T-cell (primary cell): ENCODE measurements at regions not wholly inside any gene's neighbourhood (a gene's known extent, or its start where the extent isn't known, plus 50 kb on each side); places are given as distances from the start of the nearest gene placed in this dataset.

Source experiments
- ATAC-seq, 4 experiments: fragments of 200-7000 bp in 3 of 4; fragments of 150-1000 bp in 1 of 4; cut with Tn5 transposase; replicated peaks in 1 of 4; 1 replicate in 3 of 4; 2 replicates in 1 of 4; pipeline ENCODE4 v1.10.0; 2021; ENCODE audit warnings: moderate library complexity in 3 of 4, mild to moderate bottlenecking in 2 of 4, moderate number of reproducible peaks in 1 of 4
- CTCF ChIA-PET, 2 donors: fragments of 300-600 bp; sonication (Branson Sonifier 250); formaldehyde crosslinking; loops; one replicate each; lab custom pipeline; 2022; ENCODE audit warnings: antibody characterized with exemption in 2 of 2; lab: Charles Lee
- POLR2A ChIA-PET, 2 donors: fragments of 300-600 bp; sonication (Branson Sonifier 250); formaldehyde crosslinking; loops; one replicate each; lab custom pipeline; 2022; ENCODE audit warnings: antibody characterized with exemption in 2 of 2; lab: Charles Lee
- DNase-seq, 35 experiments: peaks; one replicate each; pipeline versions ENCODE4 v3.0.0 to v3.0.0-alpha.2; 2013 to 2023
- H3K27ac ChIP-seq: one replicate; pipeline ENCODE4 v1.5.1; 2013; ENCODE audit warnings: low read length
- H3K27me3 ChIP-seq, 2 experiments: replicated peaks in 1 of 2; 1 replicate in 1 of 2; 2 replicates in 1 of 2; pipeline versions ENCODE4 v1.6.1 to v1.7.0; 2013; ENCODE audit warnings: low read length in 1 of 2, mixed read lengths in 1 of 2; ENCODE audit not compliant: control insufficient read depth in 2 of 2, insufficient read depth in 2 of 2; ENCODE audit errors: extremely low read depth in 1 of 2
- H3K36me3 ChIP-seq, 2 donors: 1 replicate in 1 of 2; 2 replicates in 1 of 2; pipeline versions ENCODE4 v1.6.1 to v1.7.0; 2013; ENCODE audit warnings: low read length in 1 of 2; ENCODE audit not compliant: control insufficient read depth in 2 of 2, insufficient read depth in 1 of 2; ENCODE audit errors: extremely low read depth in 1 of 2
- H3K4me1 ChIP-seq, 2 experiments: 1 replicate in 1 of 2; 2 replicates in 1 of 2; pipeline versions ENCODE4 v1.6.1 to v1.7.0; 2013; ENCODE audit warnings: low read length in 2 of 2, mixed read lengths in 1 of 2; ENCODE audit not compliant: insufficient read depth in 2 of 2, control insufficient read depth in 1 of 2; ENCODE audit errors: extremely low read depth in 1 of 2
- H3K4me3 ChIP-seq, 2 donors: 1 replicate in 1 of 2; 2 replicates in 1 of 2; pipeline versions ENCODE4 v1.5.1 to v1.7.0; 2013; ENCODE audit warnings: mild to moderate bottlenecking in 2 of 2, low read length in 1 of 2, moderate library complexity in 1 of 2; ENCODE audit not compliant: control insufficient read depth in 1 of 2; ENCODE audit errors: extremely low read depth in 1 of 2
- H3K9me3 ChIP-seq: 2 replicates; pipeline ENCODE4 v1.7.0; 2013
- H3K27ac Mint-ChIP-seq, 2 donors: one replicate each; pipeline ENCODE4 v1.8.0; 2020 to 2021; ENCODE audit warnings: mild to moderate bottlenecking in 2 of 2, mixed read lengths in 2 of 2
- H3K27me3 Mint-ChIP-seq, 2 donors: one replicate each; pipeline ENCODE4 v1.8.0; 2021 to 2022; ENCODE audit warnings: mixed read lengths in 2 of 2
- H3K36me3 Mint-ChIP-seq: one replicate; pipeline ENCODE4 v1.8.0; 2021; ENCODE audit warnings: mixed read lengths
- H3K4me1 Mint-ChIP-seq, 3 donors: one replicate each; pipeline ENCODE4 v1.8.0; 2020 to 2022; ENCODE audit warnings: mixed read lengths in 3 of 3, mild to moderate bottlenecking in 1 of 3
- H3K4me3 Mint-ChIP-seq, 3 donors: one replicate each; pipeline ENCODE4 v1.8.0; 2020 to 2022; ENCODE audit warnings: mild to moderate bottlenecking in 3 of 3, mixed read lengths in 3 of 3, moderate library complexity in 3 of 3
- H3K9me3 Mint-ChIP-seq, 3 donors: one replicate each; pipeline ENCODE4 v1.8.0; 2020 to 2022; ENCODE audit warnings: mixed read lengths in 3 of 3
- WGBS: methylation state at CpG from one replicate; pipeline ENCODE4 v1.1.5; 2013; ENCODE audit warnings: missing lambda C conversion rate; ENCODE audit not compliant: insufficient coverage; 5-methylcytosine and 5-hydroxymethylcytosine counted together

- Mint-ChIP-seq H3K9me3 (peaks cover 0 to 17% (median 2%) of the 10 kb centered on the region in 3 donors), H3K4me3 (no peak overlapping the region), H3K27me3 (no peaks in the 10 kb centered on the region), H3K27ac (peak overlapping the region; percentile 87 to 95), H3K36me3 (no peaks in the 10 kb centered on the region), H3K4me1 (peaks cover 62 to 68% (median 65%) of the 10 kb centered on the region in 3 donors)
- POLR2A ChIA-PET = no interaction called here
- Histone ChIP-seq H3K27me3 (no peaks in the 10 kb centered on the region), H3K36me3 (peaks cover 0 to 2% of the 10 kb centered on the region in 2 donors), H3K9me3 (no peaks in the 10 kb centered on the region), H3K4me1 (peaks cover 18 to 37% of the 10 kb centered on the region in 2 experiments), H3K4me3 (no peak overlapping the region), H3K27ac (peak overlapping the region; percentile 96)
- ATAC-seq (no peak), DNase-seq (no peak)
- CTCF ChIA-PET = no interaction called here
- no CpG with 5 or more reads among the region's 3 CpGs for WGBS
Observed at GRCh38 chr1:235013512-235013911, 115.1 kb downstream of the TOMM20 start.

- no peaks in the 10 kb centered on the region for H3K36me3 Mint-ChIP-seq
Observed at GRCh38 chr1:235012436-235013210, 116.0 kb downstream of the TOMM20 start.

GRCh38 chr1:235011599-235012435, 116.8 kb downstream of the TOMM20 start:
- Mint-ChIP-seq H3K27me3 (no peaks in the 10 kb centered on the region), H3K27ac (peak overlapping the region; percentile 87 to 95), H3K36me3 (no peaks in the 10 kb centered on the region), H3K4me1 (peaks cover 69 to 80% (median 71%) of the 10 kb centered on the region in 3 donors), H3K9me3 (peaks cover 0 to 3% (median 0%) of the 10 kb centered on the region in 3 donors), H3K4me3 (peak overlapping the region; percentile 55 to 79 (median 61))
- POLR2A ChIA-PET = interaction anchor here (0.6 to 1.7 kb wide), 15 partner anchors 30 to 412 kb away, joined by 3 to 23 read pairs (median 4); no protein-coding TSS in a partner anchor
- Histone ChIP-seq H3K36me3 (peaks cover 0 to 2% of the 10 kb centered on the region in 2 donors), H3K27ac (peak overlapping the region; percentile 96), H3K9me3 (no peaks in the 10 kb centered on the region), H3K27me3 (no peaks in the 10 kb centered on the region), H3K4me3 (peak overlapping the region; percentile 42 to 48), H3K4me1 (peaks cover 18 to 37% of the 10 kb centered on the region in 2 experiments)
- DNase-seq (peak; percentile 68 to 98 (median 94)), ATAC-seq (peak; percentile 91 to 96 (median 94))
- WGBS = 3% methylated on average over 16 of the region's 22 CpGs
- CTCF ChIA-PET = interaction anchor here in 1 of 2 donors (0.6 to 1.4 kb wide), 9 partner anchors 29 to 411 kb away, joined by 3 to 8 read pairs (median 4); no protein-coding TSS in a partner anchor

More at GRCh38 chr1:235012436-235013210, 116.0 kb downstream of the TOMM20 start:
- DNase-seq (peak in 6 of 35 experiments; percentile 5 to 21 (median 14)), ATAC-seq (no peak)
- peak overlapping the region; percentile 55 to 79 (median 61) for H3K4me3 Mint-ChIP-seq
- Histone ChIP-seq H3K4me3 (peak overlapping the region in 1 of 2 donors; percentile 42), H3K4me1 (peaks cover 18 to 37% of the 10 kb centered on the region in 2 experiments), H3K9me3 (no peaks in the 10 kb centered on the region), H3K36me3 (peaks cover 0 to 2% of the 10 kb centered on the region in 2 donors), H3K27me3 (no peaks in the 10 kb centered on the region), H3K27ac (peak overlapping the region; percentile 96)
- ChIA-PET POLR2A (interaction anchor here (0.6 to 1.7 kb wide), 9 partner anchors 29 to 411 kb away, joined by 3 to 23 read pairs (median 7); no protein-coding TSS in a partner anchor), CTCF (interaction anchor here in 1 of 2 donors (0.9 to 1.2 kb wide), 4 partner anchors 28 to 87 kb away, joined by 3 to 8 read pairs (median 5); no protein-coding TSS in a partner anchor)
- H3K9me3 Mint-ChIP-seq = peaks cover 0 to 10% (median 0%) of the 10 kb centered on the region in 3 donors
- H3K27ac Mint-ChIP-seq = peak overlapping the region; percentile 87 to 95
- WGBS = 57% methylated on average over 2 of the region's 10 CpGs
- H3K4me1 Mint-ChIP-seq = peaks cover 65 to 74% (median 68%) of the 10 kb centered on the region in 3 donors
- H3K27me3 Mint-ChIP-seq = no peaks in the 10 kb centered on the region

GRCh38 chr1:235011064-235011598, 117.5 kb downstream of the TOMM20 start:
- Mint-ChIP-seq H3K4me3 (peak overlapping the region; percentile 55 to 79 (median 61)), H3K36me3 (no peaks in the 10 kb centered on the region), H3K27ac (peak overlapping the region; percentile 87 to 95), H3K4me1 (peaks cover 73 to 85% (median 76%) of the 10 kb centered on the region in 3 donors), H3K27me3 (no peaks in the 10 kb centered on the region), H3K9me3 (no peaks in the 10 kb centered on the region)
- Histone ChIP-seq H3K9me3 (no peaks in the 10 kb centered on the region), H3K27ac (peak overlapping the region; percentile 96), H3K4me3 (peak overlapping the region; percentile 42 to 48), H3K27me3 (no peaks in the 10 kb centered on the region), H3K36me3 (peaks cover 0 to 2% of the 10 kb centered on the region in 2 donors), H3K4me1 (peaks cover 18 to 37% of the 10 kb centered on the region in 2 experiments)
- ATAC-seq (peak in 1 of 4 experiments; percentile 24), DNase-seq (peak in 31 of 35 experiments; percentile 31 to 80 (median 56))
- ChIA-PET POLR2A (interaction anchor here (0.5 to 1.7 kb wide), 14 partner anchors 30 to 412 kb away, joined by 3 to 23 read pairs (median 6); no protein-coding TSS in a partner anchor), CTCF (interaction anchor here in 1 of 2 donors (0.9 to 1.4 kb wide), 8 partner anchors 30 to 411 kb away, joined by 3 to 8 read pairs (median 4); no protein-coding TSS in a partner anchor)
- 0% methylated on average over 1 of the region's 7 CpGs for WGBS

- no peaks in the 10 kb centered on the region for H3K27me3 ChIP-seq
- no peak overlapping the region for H3K4me3 ChIP-seq
- CTCF ChIA-PET = no interaction called here
- H3K4me1 ChIP-seq = peaks cover 18 to 29% of the 10 kb centered on the region in 2 experiments
- DNase-seq (no peak), ATAC-seq (no peak)
- no peaks in the 10 kb centered on the region for H3K36me3 Mint-ChIP-seq
- H3K9me3 Mint-ChIP-seq = no peaks in the 10 kb centered on the region
- H3K9me3 ChIP-seq = no peaks in the 10 kb centered on the region
- peak overlapping the region; percentile 14 to 52 (median 18) for H3K4me3 Mint-ChIP-seq
- H3K27me3 Mint-ChIP-seq = no peaks in the 10 kb centered on the region
- H3K27ac ChIP-seq = no peak overlapping the region
- H3K4me1 Mint-ChIP-seq = peaks cover 63 to 82% (median 65%) of the 10 kb centered on the region in 3 donors
- H3K27ac Mint-ChIP-seq = peak overlapping the region in 1 of 2 donors; percentile 72
- POLR2A ChIA-PET = interaction anchor here in 1 of 2 donors (0.6 kb wide), 1 partner anchor 976 kb away, joined by 3 read pairs; no protein-coding TSS in a partner anchor
- peaks cover 0 to 2% of the 10 kb centered on the region in 2 donors for H3K36me3 ChIP-seq
- 100% methylated on average over 8 of the region's 13 CpGs for WGBS
Observed at GRCh38 chr1:235009561-235010306, 118.9 kb downstream of the TOMM20 start.
